Fibroblast of lung (primary cell): ENCODE measurements at regions not wholly inside any gene's neighbourhood (a gene's known extent, or its start where the extent isn't known, plus 50 kb on each side); places are given as distances from the start of the nearest gene placed in this dataset.
"Not testable (repeated sequence)": the region's sequence is repeated elsewhere in the genome, so short reads cannot be mapped to it uniquely, and the experiment has no call there.

Experiments used
- DNase-seq, 2 donors: peaks; one replicate each; pipeline versions ENCODE4 v3.0.0 to v3.0.0-alpha.2; 2010; ENCODE audit warnings: low read depth in 2 of 2
- H2AFZ ChIP-seq: 2 replicates; pipeline ENCODE4 v1.5.1; 2012; ENCODE audit warnings: low read length, control low read depth, inconsistent platforms
- H3K27ac ChIP-seq: 2 replicates; pipeline ENCODE4 v1.5.1; 2011; ENCODE audit warnings: low read length, control low read depth; ENCODE audit not compliant: insufficient read depth
- H3K27me3 ChIP-seq: 2 replicates; pipeline ENCODE4 v1.5.1; 2011; ENCODE audit warnings: mild to moderate bottlenecking, low read length; ENCODE audit not compliant: control insufficient read depth, insufficient read depth
- H3K36me3 ChIP-seq: 2 replicates; pipeline ENCODE4 v1.5.1; 2011; ENCODE audit warnings: low read length; ENCODE audit not compliant: control insufficient read depth, insufficient read depth
- H3K4me1 ChIP-seq: 2 replicates; pipeline ENCODE4 v1.5.1; 2011; ENCODE audit warnings: low read length; ENCODE audit not compliant: control insufficient read depth, insufficient read depth; ENCODE audit errors: extremely low read depth
- H3K4me2 ChIP-seq: 2 replicates; pipeline ENCODE4 v1.5.1; 2011; ENCODE audit warnings: low read length, control low read depth; ENCODE audit not compliant: insufficient read depth; ENCODE audit errors: extremely low read depth
- H3K4me3 ChIP-seq, 4 experiments: fragments of 200-600 bp in 1 of 4; sonication (generic) in 1 of 4; replicated peaks in 1 of 4; 2 replicates each; pipeline ENCODE4 v1.5.1; 2011 to 2016; ENCODE audit warnings: low read length in 4 of 4, low read depth in 3 of 4, mild to moderate bottlenecking in 3 of 4, control low read depth in 2 of 4, inconsistent platforms in 1 of 4, mixed read lengths in 1 of 4; ENCODE audit not compliant: insufficient read depth in 1 of 4; ENCODE audit errors: control extremely low read depth in 1 of 4
- H3K79me2 ChIP-seq: 2 replicates; pipeline ENCODE4 v1.5.1; 2012; ENCODE audit warnings: mild to moderate bottlenecking, low read length, inconsistent platforms; ENCODE audit not compliant: control insufficient read depth, insufficient read depth
- H3K9ac ChIP-seq: 2 replicates; pipeline ENCODE4 v1.5.1; 2011; ENCODE audit warnings: mild to moderate bottlenecking, low read length, control low read depth; ENCODE audit not compliant: insufficient read depth
- H3K9me3 ChIP-seq: 2 replicates; pipeline ENCODE4 v1.5.1; 2012; ENCODE audit warnings: low read depth, low read length; ENCODE audit not compliant: control insufficient read depth, insufficient read depth
- H4K20me1 ChIP-seq: 2 replicates; pipeline ENCODE4 v1.5.1; 2011; ENCODE audit warnings: low read length; ENCODE audit not compliant: control insufficient read depth, insufficient read depth; ENCODE audit errors: extremely low read depth
- EZH2 ChIP-seq: IDR thresholded peaks from 2 replicates; pipeline ENCODE4 v1.5.1; 2012; ENCODE audit warnings: low read length, control low read depth, mild to moderate bottlenecking; ENCODE audit errors: missing control alignments
- TF ChIP-seq, protein P1 (sequence below), 2 donors: IDR thresholded peaks in 1 of 2; conservative IDR thresholded peaks in 1 of 2; 1 replicate in 1 of 2; 2 replicates in 1 of 2; pipeline ENCODE4 v1.5.1; 2011 to 2012; ENCODE audit warnings: low read length in 2 of 2, control low read depth in 1 of 2, inconsistent platforms in 1 of 2, low read depth in 1 of 2, mild to moderate bottlenecking in 1 of 2

DNA sequence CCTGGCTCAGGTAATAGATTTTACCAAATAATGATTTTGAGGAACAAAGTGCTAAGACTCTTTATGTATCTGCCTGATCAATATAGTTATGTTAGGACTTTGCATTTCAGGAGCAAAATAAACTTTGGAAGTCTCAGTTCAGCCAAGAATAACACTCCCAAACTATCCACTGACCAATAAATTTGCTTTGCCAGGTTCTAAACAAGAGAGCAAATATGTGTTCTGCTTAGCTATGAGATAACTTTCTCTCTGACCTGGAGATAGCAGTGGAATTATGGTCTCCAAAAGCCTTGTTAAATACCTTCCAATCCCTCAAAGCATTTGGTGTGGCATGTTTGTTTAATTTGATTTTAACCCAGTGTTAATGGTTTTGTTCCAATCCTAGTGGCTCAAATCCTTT lies 1541.1 kb downstream of the FAM181B start:
- no peak for DNase-seq
- Histone ChIP-seq H3K4me3 (no peak overlapping the region), H3K36me3 (no peaks in the 10 kb centered on the region), H3K27me3 (no peaks in the 10 kb centered on the region), H3K4me1 (no peaks in the 10 kb centered on the region), H3K27ac (no peak overlapping the region), H3K79me2 (no peaks in the 10 kb centered on the region), H2AFZ (no peak overlapping the region), H3K9ac (no peak overlapping the region), H4K20me1 (no peaks in the 10 kb centered on the region), H3K9me3 (no peaks in the 10 kb centered on the region), H3K4me2 (no peak overlapping the region)
- no peak for TF ChIP-seq EZH2
- TF ChIP-seq, protein P1, sequence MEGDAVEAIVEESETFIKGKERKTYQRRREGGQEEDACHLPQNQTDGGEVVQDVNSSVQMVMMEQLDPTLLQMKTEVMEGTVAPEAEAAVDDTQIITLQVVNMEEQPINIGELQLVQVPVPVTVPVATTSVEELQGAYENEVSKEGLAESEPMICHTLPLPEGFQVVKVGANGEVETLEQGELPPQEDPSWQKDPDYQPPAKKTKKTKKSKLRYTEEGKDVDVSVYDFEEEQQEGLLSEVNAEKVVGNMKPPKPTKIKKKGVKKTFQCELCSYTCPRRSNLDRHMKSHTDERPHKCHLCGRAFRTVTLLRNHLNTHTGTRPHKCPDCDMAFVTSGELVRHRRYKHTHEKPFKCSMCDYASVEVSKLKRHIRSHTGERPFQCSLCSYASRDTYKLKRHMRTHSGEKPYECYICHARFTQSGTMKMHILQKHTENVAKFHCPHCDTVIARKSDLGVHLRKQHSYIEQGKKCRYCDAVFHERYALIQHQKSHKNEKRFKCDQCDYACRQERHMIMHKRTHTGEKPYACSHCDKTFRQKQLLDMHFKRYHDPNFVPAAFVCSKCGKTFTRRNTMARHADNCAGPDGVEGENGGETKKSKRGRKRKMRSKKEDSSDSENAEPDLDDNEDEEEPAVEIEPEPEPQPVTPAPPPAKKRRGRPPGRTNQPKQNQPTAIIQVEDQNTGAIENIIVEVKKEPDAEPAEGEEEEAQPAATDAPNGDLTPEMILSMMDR (conservative IDR thresholded peaks at IDR 0.05 in 1 of 2, IDR thresholded peaks at IDR 0.05 in 1 of 2; ENCODE audit: low read depth in 1 of 2, low read length in 2 of 2) = no peak

DNA sequence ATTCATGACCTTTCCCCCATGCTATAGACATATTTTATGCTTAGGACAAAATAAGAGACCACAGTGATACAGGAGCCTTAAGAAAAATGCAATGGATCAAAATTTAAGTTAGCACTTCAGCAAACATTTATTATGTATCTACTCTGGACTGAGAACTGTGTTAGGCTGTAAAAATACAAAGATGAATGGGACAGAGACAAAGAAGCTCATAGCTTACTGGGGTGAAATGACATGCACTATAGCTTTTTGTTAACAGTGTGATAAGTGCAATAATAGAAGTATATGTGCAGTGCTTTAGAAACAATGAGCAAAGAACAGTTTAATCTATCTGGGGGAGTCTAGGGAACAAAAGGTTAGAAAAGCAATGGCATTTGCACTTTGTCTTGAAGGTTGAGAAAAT lies 1543.1 kb downstream of the FAM181B start:
- Histone ChIP-seq H3K27ac (no peak overlapping the region), H3K9ac (no peak overlapping the region), H3K27me3 (no peaks in the 10 kb centered on the region), H3K4me3 (no peak overlapping the region), H3K36me3 (no peaks in the 10 kb centered on the region), H2AFZ (no peak overlapping the region), H3K4me2 (no peak overlapping the region), H3K79me2 (no peaks in the 10 kb centered on the region), H3K9me3 (no peaks in the 10 kb centered on the region), H4K20me1 (no peaks in the 10 kb centered on the region), H3K4me1 (no peaks in the 10 kb centered on the region)
- TF ChIP-seq, protein P1 (conservative IDR thresholded peaks at IDR 0.05 in 1 of 2, IDR thresholded peaks at IDR 0.05 in 1 of 2; ENCODE audit: low read depth in 1 of 2, low read length in 2 of 2) = no peak
- no peak for TF ChIP-seq EZH2
- DNase-seq = no peak

DNA sequence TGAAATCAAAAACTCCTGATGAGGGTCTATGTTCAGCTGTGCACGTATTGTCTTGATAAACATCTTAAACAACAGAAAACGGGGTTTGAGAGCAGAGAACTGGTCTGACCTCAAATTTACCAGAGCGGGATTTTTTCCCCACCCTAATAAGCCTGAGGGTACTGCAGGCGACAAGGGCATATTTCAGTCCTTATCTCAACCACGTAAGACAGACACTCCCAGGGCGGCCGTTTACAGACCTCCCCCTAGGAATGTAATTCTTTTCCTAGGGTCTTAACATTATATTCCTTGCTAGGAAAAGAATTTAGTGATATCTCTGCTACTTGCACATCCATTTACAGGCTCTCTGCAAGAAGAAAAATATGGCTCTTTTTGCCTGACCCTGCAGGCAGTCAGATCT lies 1546.6 kb downstream of the FAM181B start:
- H4K20me1 ChIP-seq, H3K9ac ChIP-seq, H3K9me3 ChIP-seq, H3K4me1 ChIP-seq, H3K79me2 ChIP-seq, DNase-seq, H3K4me3 ChIP-seq, H3K27me3 ChIP-seq, H3K4me2 ChIP-seq, H3K27ac ChIP-seq, H3K36me3 ChIP-seq, H2AFZ ChIP-seq: not testable (repeated sequence)
